A172 (cell line): ENCODE measurements at regions not wholly inside any gene's neighbourhood (a gene's known extent, or its start where the extent isn't known, plus 50 kb on each side); places are given as distances from the start of the nearest gene placed in this dataset.
A peak's percentile ranks its signal among the peaks of the same experiment; 100 is the strongest.

Experiments
- DNase-seq: peaks from one replicate; pipeline ENCODE4 v3.0.0-alpha.2; 2015; ENCODE audit warnings: low spot score

- no peak for DNase-seq
Observed at GRCh38 chr7:13139436-13139835, 452.0 kb downstream of the ARL4A start.

DNA sequence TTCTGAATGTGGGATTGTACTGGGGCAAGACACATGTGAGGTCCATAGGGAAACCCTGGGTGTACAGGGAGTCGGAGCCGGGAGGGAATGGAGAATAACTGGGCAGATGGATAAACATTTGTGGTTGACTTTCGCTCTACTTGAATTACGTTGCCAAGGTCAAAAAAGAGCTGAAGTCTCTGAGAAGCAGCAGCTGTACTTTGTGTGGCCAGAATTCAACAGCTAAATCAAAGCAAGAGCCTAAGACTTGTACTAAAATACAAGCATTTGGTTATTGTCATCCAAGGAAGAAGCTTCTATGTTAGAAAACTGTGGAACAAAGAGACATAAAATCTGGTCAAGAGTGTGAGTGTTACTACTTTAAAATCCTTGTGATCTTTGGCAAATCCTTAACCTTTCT, 457.2 kb downstream of the ARL4A start:
- no peak for DNase-seq

DNA sequence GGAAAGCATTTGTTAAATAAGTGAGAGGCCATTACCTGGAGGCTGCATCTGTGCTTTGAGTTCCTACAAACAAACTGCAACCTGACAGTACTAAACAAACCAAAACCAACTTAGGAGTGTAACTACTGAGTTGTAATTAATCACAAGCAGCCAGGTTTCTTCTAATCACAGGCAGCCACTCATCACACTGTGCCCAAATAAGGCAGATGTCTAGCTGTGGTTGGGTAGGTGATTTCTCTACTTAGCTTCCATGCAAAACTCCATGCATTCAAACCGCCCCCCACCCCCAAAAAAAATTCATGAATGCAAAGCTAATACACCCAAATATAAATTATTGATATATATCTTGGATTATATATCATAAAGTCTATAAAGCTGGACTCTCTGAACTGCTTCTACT, 461.1 kb downstream of the ARL4A start:
- no peak for DNase-seq

DNA sequence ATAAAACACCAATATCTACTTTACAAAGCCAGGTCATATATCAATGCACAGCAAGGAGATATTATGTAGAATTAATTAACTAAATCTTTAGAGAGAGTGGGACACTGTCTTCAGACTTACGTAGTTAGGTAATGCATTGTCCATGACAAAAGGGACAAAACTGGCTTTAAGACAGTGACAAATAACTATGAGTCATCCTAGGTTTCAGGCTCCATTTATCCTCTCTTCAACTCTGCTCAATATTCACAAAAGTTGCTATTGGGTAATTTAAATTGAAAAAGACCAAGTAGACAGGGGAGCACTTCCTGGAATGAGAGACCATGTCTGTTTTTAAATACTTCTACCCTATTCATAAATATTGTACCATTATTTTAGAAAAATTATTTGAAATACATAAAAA, 464.5 kb downstream of the ARL4A start:
- no peak for DNase-seq

- DNase-seq: no peak
Observed at GRCh38 chr7:13152755-13153154, 465.3 kb downstream of the ARL4A start.

DNA sequence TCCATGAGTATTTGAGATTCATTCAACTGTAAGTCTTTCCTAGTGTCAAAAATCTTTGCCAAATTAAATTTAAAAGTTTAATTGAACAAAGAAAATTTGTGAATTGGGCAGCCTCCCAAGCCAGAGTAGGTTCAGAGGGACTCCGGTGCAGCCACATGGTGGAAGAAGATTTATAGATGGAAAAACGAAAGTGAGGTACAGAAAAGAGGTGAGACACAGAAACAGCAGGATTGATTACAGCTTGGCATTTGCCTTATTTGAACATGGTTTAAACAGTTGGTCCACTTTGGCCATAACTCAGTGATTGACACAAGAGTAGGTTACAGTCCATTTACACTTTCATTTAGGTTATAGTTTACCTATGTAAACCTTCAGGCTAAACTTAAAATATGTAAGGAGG, 465.8 kb downstream of the ARL4A start:
- no peak for DNase-seq

- no peak for DNase-seq
Observed at GRCh38 chr7:13153742-13154141, 466.3 kb downstream of the ARL4A start.

GRCh38 chr7:13155188-13155587, 467.8 kb downstream of the ARL4A start:
- DNase-seq: peak; percentile 16

DNA sequence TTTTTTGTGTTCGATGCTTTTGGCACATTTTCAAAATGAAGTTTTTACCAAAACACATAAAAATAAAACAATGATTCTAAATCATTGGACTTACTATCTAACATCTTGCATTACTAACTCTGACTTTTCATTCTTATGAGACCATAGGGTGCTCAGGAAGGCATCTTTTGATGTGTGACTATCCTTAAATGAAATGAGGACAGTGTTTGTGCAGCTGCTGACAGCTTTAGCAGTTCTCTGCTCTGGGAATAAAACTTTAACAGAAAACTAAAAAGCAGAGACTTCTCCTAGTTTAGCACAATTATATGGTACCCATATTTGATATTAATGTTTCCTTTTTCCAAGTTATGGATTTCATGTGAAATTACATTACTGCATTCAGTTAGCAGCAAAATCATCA, 471.6 kb downstream of the ARL4A start:
- DNase-seq: no peak

GRCh38 chr7:13159467-13160184, 472.2 kb downstream of the ARL4A start:
- no peak for DNase-seq

DNA sequence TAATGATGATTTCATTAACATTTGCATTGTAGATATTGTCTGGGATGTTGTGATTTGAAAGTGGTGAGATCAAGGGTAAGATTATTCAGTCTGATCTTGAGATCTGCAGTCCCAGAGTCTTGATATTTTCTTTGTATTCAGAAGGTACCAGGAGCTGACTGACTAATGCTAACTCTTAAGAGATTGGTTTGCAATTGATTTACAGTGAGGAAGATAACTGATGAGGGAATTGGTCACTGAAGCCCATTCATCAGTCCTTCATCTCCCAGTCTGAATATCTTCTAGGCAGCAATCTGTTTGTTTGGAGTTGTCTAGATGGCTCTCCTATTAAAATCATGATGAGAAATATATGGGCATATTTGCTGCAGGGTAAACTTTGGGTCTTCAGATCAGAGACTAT, 473.7 kb downstream of the ARL4A start:
- DNase-seq: no peak

- DNase-seq: no peak
Observed at GRCh38 chr7:13165854-13166253, 478.4 kb downstream of the ARL4A start.

- no peak for DNase-seq
Observed at GRCh38 chr7:13166801-13167200, 479.4 kb downstream of the ARL4A start.

DNA sequence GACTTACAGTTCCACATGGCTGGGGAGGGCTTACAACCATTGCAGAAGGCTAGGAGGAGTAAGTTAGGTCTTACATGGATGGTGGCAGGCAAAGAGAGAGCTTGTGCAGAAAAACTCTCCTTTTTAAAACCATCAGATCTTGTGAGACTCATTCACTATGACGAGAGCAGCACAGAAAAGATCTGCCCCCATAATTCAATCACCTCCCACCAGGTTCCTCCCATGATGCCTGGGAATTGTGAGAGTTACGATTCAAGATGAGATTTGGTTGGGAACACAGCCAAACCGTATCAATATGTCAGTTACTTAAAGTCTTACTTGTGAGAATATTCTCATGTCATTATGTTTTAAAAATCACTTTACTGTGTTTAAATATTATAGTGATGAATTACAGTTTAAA, 481.9 kb downstream of the ARL4A start:
- no peak for DNase-seq

GRCh38 chr7:13174991-13175390, 487.6 kb downstream of the ARL4A start:
- no peak for DNase-seq

DNA sequence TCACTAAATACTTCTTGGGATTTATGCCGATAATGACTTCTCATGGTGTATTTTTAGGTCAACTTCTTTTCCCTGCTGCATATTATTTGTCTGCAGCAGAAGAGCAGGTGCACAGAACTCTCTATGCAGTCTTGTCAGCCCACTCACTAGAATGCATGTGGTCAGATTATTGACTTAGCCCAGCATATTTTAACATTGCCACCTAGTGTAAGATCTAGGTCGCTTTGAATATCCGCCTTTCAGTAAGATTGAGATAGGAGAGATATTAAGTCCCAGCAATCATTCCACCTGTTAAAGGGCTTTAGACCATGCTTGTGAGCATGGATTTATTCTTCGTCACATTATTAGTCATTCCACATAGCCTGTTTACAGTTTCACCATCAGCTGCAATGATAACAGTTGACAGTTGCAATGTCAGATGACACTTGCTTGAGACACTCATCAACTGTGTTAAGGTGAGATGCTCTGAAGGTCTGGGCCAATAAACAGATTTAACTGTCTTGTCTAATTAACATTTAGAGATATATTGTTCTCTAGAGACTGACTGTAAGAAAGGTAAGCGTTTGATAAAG, 491.7 kb downstream of the ARL4A start:
- no peak for DNase-seq

GRCh38 chr7:13179775-13180523, 492.5 kb downstream of the ARL4A start:
- DNase-seq: no peak

DNA sequence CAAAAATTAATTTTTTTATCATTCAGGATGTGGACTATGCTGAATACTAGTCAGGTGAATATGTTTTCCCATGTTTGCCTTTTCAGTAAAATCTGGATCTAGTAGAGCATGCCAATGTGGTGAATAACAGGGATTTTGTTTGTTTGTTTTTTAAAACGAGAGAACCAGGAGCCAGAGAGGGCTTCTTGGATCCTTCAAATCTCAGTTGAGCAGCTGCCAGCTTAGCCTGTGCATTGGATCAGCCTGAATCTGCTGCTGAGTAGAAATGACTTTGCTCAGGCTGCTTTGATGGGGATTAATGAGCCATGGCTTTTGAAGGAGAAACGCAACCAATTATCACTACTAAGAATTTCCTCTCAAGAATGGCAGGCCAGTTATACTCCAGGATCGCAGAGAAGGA, 493.8 kb downstream of the ARL4A start:
- DNase-seq: peak; percentile 6

- no peak for DNase-seq
Observed at GRCh38 chr7:13185139-13185538, 497.7 kb downstream of the ARL4A start.

DNA sequence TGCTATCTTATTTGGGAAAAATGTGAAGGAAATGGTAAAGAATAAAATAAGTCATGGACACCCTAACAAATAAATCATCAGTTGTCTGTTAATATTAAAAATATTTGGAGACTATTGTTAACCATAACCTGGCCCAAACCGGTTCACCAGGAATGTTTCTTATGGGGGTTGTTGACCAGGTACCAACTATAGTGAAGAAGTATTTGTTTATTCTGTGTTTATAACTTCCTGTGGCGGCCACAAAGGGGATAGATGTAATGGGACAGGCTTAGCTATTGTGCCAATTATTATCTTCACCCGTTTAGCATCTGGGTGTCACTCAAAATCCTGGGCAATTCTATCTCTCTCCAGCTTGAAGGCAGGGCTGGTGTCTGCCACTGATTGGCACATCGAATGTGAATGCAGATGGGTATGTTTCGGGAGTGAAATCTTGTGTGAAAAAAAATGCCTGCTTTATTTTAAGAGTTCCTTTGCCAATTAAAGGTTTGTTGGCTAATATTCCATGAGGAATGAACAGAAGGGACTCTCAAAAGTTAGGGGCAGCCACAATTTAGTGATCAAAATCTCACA, 500.9 kb downstream of the ARL4A start:
- no peak for DNase-seq

DNA sequence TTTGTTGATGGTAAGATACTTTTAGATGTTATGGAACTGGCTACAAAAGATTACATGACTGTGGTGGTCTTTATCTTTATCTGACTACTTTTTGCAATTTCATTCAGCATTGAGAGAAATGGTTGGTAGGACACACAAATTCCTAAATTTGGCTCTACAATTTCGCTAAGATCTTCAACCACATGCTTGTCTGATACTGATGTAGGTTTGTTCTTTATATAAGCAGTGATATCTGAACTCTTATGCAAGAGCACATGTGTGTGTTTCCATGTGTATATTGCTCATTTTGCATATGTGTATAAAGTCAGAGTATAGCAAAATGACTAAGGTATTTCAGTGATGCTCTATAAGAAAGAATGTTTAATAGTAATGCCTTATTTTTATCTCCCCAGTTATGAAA, 501.5 kb downstream of the ARL4A start:
- DNase-seq: no peak

- no peak for DNase-seq
Observed at GRCh38 chr7:13189668-13190067, 502.2 kb downstream of the ARL4A start.

- DNase-seq: peak; percentile 13
Observed at GRCh38 chr7:13197501-13197900, 510.1 kb downstream of the ARL4A start.
